ENCODE measurements at regions not wholly inside any gene's neighbourhood (a gene's known extent, or its start where the extent isn't known, plus 50 kb on each side); places are given as distances from the start of the nearest gene placed in this dataset.

GRCh38 chr3:88222343-88222742 is 72.6 kb downstream of the C3orf38 start:
- Mint-ChIP-seq H3K36me3 (ENCODE audit: low read depth) (no peaks in the 10 kb centered on the region), H3K9me3 (no peaks in the 10 kb centered on the region), H3K4me3 (no peak overlapping the region), H3K27me3 (ENCODE audit: low read depth) (no peaks in the 10 kb centered on the region), H3K4me1 (peaks cover 15% of the 10 kb centered on the region), H3K27ac (no peak overlapping the region)
- no peak for TF ChIP-seq CTCF (IDR thresholded peaks at IDR 0.05; ENCODE audit: unreplicated experiment in 3 of 3)

GRCh38 chr3:88225326-88226008 is 75.7 kb downstream of the C3orf38 start:
- H3K9me3 Mint-ChIP-seq: no peaks in the 10 kb centered on the region
- no peaks in the 10 kb centered on the region for H3K36me3 Mint-ChIP-seq (ENCODE audit: low read depth)
- peaks cover 7% of the 10 kb centered on the region for H3K4me1 Mint-ChIP-seq
- H3K27ac Mint-ChIP-seq: peak overlapping the region in 1 of 3 experiments; percentile 14
- H3K4me3 Mint-ChIP-seq: no peak overlapping the region
- TF ChIP-seq CTCF (IDR thresholded peaks at IDR 0.05; ENCODE audit: unreplicated experiment in 3 of 3): no peak
- no peaks in the 10 kb centered on the region for H3K27me3 Mint-ChIP-seq (ENCODE audit: low read depth)

- peaks cover 7% of the 10 kb centered on the region for H3K4me1 Mint-ChIP-seq
- peak overlapping the region in 1 of 3 experiments; percentile 38 for H3K27ac Mint-ChIP-seq
- no peaks in the 10 kb centered on the region for H3K9me3 Mint-ChIP-seq
- no peak overlapping the region for H3K4me3 Mint-ChIP-seq
- TF ChIP-seq CTCF (IDR thresholded peaks at IDR 0.05; ENCODE audit: unreplicated experiment in 3 of 3): no peak
- H3K36me3 Mint-ChIP-seq (ENCODE audit: low read depth): no peaks in the 10 kb centered on the region
- no peaks in the 10 kb centered on the region for H3K27me3 Mint-ChIP-seq (ENCODE audit: low read depth)
Measured at GRCh38 chr3:88226910-88227309, 77.2 kb downstream of the C3orf38 start.

GRCh38 chr3:88230638-88231037 is 80.9 kb downstream of the C3orf38 start:
- H3K4me1 Mint-ChIP-seq: peaks cover 1% of the 10 kb centered on the region
- H3K9me3 Mint-ChIP-seq: no peaks in the 10 kb centered on the region

GRCh38 chr3:88231207-88231606 is 81.4 kb downstream of the C3orf38 start:
- no peak for TF ChIP-seq CTCF (IDR thresholded peaks at IDR 0.05; ENCODE audit: unreplicated experiment in 3 of 3)
- Mint-ChIP-seq H3K27ac (no peak overlapping the region), H3K4me1 (no peaks in the 10 kb centered on the region), H3K9me3 (no peaks in the 10 kb centered on the region), H3K36me3 (ENCODE audit: low read depth) (no peaks in the 10 kb centered on the region), H3K4me3 (no peak overlapping the region), H3K27me3 (ENCODE audit: low read depth) (no peaks in the 10 kb centered on the region)

More at GRCh38 chr3:88230638-88231037, 80.9 kb downstream of the C3orf38 start:
- H3K27ac Mint-ChIP-seq: no peak overlapping the region
- H3K27me3 Mint-ChIP-seq (ENCODE audit: low read depth): no peaks in the 10 kb centered on the region
- no peak overlapping the region for H3K4me3 Mint-ChIP-seq
- TF ChIP-seq CTCF (IDR thresholded peaks at IDR 0.05; ENCODE audit: unreplicated experiment in 3 of 3): no peak
- no peaks in the 10 kb centered on the region for H3K36me3 Mint-ChIP-seq (ENCODE audit: low read depth)

GRCh38 chr3:88231632-88232031 is 81.9 kb downstream of the C3orf38 start:
- H3K27me3 Mint-ChIP-seq (ENCODE audit: low read depth): no peaks in the 10 kb centered on the region
- no peak overlapping the region for H3K4me3 Mint-ChIP-seq
- H3K27ac Mint-ChIP-seq: no peak overlapping the region
- no peaks in the 10 kb centered on the region for H3K4me1 Mint-ChIP-seq
- no peak for TF ChIP-seq CTCF (IDR thresholded peaks at IDR 0.05; ENCODE audit: unreplicated experiment in 3 of 3)
- no peaks in the 10 kb centered on the region for H3K36me3 Mint-ChIP-seq (ENCODE audit: low read depth)
- H3K9me3 Mint-ChIP-seq: no peaks in the 10 kb centered on the region
